DMS153 treated with DMSO at 0.1 percent for 48 hours (cell line): ENCODE measurements at regions not wholly inside any gene's neighbourhood (a gene's known extent, or its start where the extent isn't known, plus 50 kb on each side); places are given as distances from the start of the nearest gene placed in this dataset.
"Not testable (repeated sequence)": the region's sequence is repeated elsewhere in the genome, so short reads cannot be mapped to it uniquely, and the experiment has no call there.

Experiments used
- DNase-seq: peaks from one replicate; lab custom pipeline; 2025; ENCODE audit not compliant: unreplicated experiment; lab: John Stamatoyannopoulos, UW

GRCh38 chrX:7542587-7543380 lies 300.2 kb upstream of the VCX start:
- no peak for DNase-seq

- no peak for DNase-seq
Observed at GRCh38 chrX:7522860-7523259, 320.1 kb upstream of the VCX start.

- no peak for DNase-seq
Observed at GRCh38 chrX:7515681-7516413, 327.1 kb upstream of the VCX start.

- DNase-seq: no peak
Observed at GRCh38 chrX:7514871-7515599, 327.9 kb upstream of the VCX start.

- DNase-seq: no peak
Observed at GRCh38 chrX:7512845-7513244, 330.1 kb upstream of the VCX start.

GRCh38 chrX:7503251-7503650 lies 339.7 kb upstream of the VCX start:
- no peak for DNase-seq

DNA sequence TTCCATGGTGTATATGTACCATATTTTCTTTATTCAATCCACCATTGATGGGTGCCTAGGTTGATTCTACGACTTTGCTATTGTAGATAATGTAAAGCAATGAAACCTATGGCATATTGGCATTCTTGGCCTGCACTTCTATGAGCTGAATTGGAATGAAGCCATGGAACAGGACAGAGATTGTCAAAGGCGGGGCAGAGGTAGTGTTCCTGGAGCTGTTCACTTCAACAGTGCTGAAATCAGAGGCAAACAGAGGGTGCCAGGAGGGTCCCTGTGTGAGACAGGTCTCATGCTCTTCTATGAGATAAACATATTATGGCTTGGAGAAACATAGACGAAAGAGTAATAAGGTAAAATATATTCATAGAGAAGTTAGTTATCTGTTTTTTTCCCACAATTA lies 342.6 kb upstream of the VCX start:
- no peak for DNase-seq

GRCh38 chrX:7486505-7486904 lies 338.6 kb upstream of the PUDP start:
- no peak for DNase-seq

DNA sequence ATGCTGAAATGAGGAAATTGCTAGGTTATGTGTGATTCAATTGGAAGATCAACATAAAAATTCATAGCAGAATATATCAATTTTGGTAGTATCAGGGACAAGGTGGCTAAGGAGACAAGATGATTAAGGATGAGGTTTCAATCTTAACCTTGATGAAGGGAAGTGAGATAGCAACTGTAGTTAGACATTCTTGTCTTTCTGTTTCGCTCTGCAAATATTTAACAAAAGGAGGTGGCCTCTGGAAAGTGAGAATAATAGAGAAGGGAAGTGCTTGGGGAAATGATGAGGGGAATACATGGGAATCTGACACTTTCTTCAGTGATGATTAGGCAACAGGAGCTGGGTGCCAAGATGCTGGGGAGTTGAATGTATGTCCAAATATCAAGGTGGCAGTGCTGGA lies 337.1 kb upstream of the PUDP start:
- DNase-seq: no peak

- no peak for DNase-seq
Observed at GRCh38 chrX:7480721-7481120, 332.8 kb upstream of the PUDP start.

- no peak for DNase-seq
Observed at GRCh38 chrX:7462110-7462509, 314.2 kb upstream of the PUDP start.

DNA sequence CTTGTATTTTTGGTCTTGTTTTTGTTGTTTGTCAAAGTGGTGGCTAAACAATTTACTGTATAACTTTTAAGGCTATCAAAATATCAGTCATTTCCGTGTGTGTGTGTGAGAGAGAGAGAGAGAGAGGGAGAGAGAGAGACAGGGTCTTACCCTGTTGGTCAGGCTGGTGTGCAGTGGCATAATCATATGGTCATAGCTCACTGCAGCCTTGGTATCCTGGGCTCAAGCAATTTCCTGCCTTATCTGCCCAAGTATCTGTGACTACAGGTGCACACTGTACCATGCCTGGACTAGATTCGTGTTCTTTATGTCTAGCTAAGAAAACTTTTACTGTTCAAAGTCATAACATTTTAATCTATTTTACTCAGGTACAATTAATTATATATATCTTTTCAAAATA lies 313.1 kb upstream of the PUDP start:
- DNase-seq: not testable (repeated sequence)

- no peak for DNase-seq
Observed at GRCh38 chrX:7447801-7448499, 300.0 kb upstream of the PUDP start.

DNA sequence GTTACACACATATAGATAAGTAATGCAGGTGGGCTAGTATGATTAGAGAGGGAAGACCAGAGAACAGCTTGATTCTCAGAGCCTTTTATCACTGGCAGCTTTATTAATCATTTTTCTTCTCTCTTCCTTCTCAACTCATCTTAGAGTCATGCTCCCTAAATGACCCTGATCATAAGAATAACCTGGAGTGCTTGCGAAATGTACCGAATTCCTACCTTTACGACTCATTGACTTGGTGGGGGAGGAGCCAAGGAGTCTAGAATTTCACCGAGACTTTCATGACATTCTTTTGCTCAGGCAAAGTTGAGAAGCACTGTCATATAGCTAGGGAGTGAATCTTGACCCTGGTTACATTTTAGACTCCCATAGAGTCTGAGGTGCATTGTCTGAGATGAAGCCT lies 298.9 kb upstream of the PUDP start:
- no peak for DNase-seq

DNA sequence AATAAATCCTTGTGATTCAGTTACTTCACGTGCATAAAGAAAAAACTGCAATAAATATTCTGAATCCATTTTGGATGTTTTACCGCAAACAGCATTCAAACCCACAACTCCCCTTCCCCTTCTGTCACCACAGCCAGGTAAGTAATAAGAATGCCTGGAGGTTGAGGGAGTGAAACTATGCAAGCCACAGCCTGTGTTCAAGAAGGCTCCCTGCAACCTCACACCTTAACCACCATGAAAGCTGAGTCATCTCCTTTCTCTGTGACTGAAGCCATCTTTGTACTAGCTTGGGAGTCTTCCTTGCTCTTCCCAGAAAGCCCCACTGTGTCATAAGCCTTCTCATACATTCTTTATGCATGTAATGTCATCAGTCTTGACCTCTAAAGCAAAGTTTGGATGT lies 297.0 kb upstream of the PUDP start:
- DNase-seq: no peak

DNA sequence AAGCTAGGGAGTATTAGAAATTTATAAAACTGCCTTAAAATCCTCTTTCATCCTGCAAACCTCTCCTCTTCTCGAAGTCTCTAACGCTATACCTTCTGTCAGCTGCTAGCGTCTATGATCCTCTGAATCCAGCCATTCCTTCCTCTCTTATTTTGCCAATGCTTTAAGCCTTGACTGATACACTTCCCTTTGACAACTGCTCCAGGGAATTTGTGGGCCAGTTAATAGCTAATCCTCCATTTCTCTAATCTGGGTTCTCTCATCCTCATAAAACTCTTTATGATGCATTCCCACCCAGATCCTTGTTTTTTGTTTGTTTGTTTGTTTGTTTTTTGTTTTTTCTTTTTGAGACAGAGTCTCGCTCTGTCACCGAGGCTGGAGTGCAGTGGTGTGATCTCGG lies 293.6 kb upstream of the PUDP start:
- no peak for DNase-seq

DNA sequence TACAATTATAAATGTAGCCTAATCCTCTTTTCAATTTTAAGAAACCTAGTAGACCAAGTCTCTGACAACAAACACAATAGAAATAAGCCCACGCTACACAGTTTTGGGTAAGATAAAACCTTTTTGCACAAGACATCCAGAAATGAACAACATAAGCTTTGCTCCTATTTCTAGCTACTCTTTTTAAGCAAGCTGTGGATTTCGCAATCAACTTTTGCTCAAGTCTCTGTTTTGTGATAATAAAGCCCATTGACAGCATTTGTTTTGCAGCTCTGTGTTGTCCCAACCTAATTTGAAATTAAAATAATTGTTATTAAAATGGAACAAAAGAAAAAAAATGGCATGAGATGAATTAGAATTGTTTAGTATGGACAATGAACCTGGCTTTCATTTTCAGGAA lies 287.9 kb upstream of the PUDP start:
- no peak for DNase-seq

- no peak for DNase-seq
Observed at GRCh38 chrX:7432901-7433300, 284.9 kb upstream of the PUDP start.

GRCh38 chrX:7420717-7421116 lies 272.8 kb upstream of the PUDP start:
- no peak for DNase-seq

GRCh38 chrX:7414753-7415152 lies 266.8 kb upstream of the PUDP start:
- DNase-seq: no peak

- no peak for DNase-seq
Observed at GRCh38 chrX:7412840-7413239, 264.9 kb upstream of the PUDP start.
